DND-41 (cell line): ENCODE measurements at regions not wholly inside any gene's neighbourhood (a gene's known extent, or its start where the extent isn't known, plus 50 kb on each side); places are given as distances from the start of the nearest gene placed in this dataset.

Experiments
- EZH2 ChIP-seq: IDR thresholded peaks from 3 replicates; pipeline ENCODE4 v1.6.1; 2012; ENCODE audit warnings: borderline replicate concordance, low read depth, mild to moderate bottlenecking, moderate library complexity, low read length, inconsistent platforms; ENCODE audit not compliant: severe bottlenecking
- TF ChIP-seq, protein P1 (sequence below): IDR thresholded peaks from 2 replicates; pipeline ENCODE4 v1.5.1; 2012; ENCODE audit warnings: borderline replicate concordance, low read length, moderate library complexity, mild to moderate bottlenecking; ENCODE audit not compliant: poor library complexity, severe bottlenecking; ENCODE audit errors: extremely low read depth

- TF ChIP-seq, protein P1, sequence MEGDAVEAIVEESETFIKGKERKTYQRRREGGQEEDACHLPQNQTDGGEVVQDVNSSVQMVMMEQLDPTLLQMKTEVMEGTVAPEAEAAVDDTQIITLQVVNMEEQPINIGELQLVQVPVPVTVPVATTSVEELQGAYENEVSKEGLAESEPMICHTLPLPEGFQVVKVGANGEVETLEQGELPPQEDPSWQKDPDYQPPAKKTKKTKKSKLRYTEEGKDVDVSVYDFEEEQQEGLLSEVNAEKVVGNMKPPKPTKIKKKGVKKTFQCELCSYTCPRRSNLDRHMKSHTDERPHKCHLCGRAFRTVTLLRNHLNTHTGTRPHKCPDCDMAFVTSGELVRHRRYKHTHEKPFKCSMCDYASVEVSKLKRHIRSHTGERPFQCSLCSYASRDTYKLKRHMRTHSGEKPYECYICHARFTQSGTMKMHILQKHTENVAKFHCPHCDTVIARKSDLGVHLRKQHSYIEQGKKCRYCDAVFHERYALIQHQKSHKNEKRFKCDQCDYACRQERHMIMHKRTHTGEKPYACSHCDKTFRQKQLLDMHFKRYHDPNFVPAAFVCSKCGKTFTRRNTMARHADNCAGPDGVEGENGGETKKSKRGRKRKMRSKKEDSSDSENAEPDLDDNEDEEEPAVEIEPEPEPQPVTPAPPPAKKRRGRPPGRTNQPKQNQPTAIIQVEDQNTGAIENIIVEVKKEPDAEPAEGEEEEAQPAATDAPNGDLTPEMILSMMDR: no peak
- TF ChIP-seq EZH2: no peak
Observed at GRCh38 chr20:56718816-56719215, 89.7 kb downstream of the TFAP2C start.
